ENCODE measurements at regions not wholly inside any gene's neighbourhood (a gene's known extent, or its start where the extent isn't known, plus 50 kb on each side); places are given as distances from the start of the nearest gene placed in this dataset.

DNA sequence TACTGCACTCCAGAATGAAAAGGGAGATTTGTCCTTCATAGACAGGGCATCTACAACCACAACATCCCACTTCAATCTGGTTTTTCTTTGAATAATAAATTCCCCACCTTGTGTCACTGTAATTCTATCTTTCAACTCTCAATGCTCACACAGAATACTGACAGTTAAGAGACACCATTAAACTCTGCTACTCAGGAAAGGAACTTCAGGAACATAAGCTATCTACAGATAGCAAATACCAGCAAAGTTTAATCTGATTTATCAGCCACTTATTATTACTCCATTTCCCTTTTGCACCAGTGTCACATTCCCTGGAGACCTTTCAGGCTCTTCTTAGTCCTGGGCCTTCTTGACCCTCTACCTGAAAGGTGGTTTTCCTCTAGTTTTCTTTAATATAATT, 152.0 kb upstream of the LPP start:
- no peak for TF ChIP-seq POLR2A (IDR thresholded peaks at IDR 0.05)
- TF ChIP-seq, protein P1, sequence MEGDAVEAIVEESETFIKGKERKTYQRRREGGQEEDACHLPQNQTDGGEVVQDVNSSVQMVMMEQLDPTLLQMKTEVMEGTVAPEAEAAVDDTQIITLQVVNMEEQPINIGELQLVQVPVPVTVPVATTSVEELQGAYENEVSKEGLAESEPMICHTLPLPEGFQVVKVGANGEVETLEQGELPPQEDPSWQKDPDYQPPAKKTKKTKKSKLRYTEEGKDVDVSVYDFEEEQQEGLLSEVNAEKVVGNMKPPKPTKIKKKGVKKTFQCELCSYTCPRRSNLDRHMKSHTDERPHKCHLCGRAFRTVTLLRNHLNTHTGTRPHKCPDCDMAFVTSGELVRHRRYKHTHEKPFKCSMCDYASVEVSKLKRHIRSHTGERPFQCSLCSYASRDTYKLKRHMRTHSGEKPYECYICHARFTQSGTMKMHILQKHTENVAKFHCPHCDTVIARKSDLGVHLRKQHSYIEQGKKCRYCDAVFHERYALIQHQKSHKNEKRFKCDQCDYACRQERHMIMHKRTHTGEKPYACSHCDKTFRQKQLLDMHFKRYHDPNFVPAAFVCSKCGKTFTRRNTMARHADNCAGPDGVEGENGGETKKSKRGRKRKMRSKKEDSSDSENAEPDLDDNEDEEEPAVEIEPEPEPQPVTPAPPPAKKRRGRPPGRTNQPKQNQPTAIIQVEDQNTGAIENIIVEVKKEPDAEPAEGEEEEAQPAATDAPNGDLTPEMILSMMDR (IDR thresholded peaks at IDR 0.05) = no peak

Measured in lower leg skin (tissue), 3 donors.